ENCODE measurements at regions not wholly inside any gene's neighbourhood (a gene's known extent, or its start where the extent isn't known, plus 50 kb on each side); places are given as distances from the start of the nearest gene placed in this dataset.

GRCh38 chr3:23669541-23670255 is 136.1 kb upstream of the UBE2E1 start:
- no peak overlapping the region for H3K4me3 ChIP-seq (ENCODE audit: low read length)
- DNase-seq (ENCODE audit: low read depth): no peak
- TF ChIP-seq CTCF (conservative IDR thresholded peaks at IDR 0.05; ENCODE audit: low read length): no peak

- peak overlapping the region; percentile 43 for H3K4me3 ChIP-seq (ENCODE audit: low read length)
- TF ChIP-seq CTCF (conservative IDR thresholded peaks at IDR 0.05; ENCODE audit: low read length): no peak; the same call in 1 of the 2 replicates
- DNase-seq (ENCODE audit: low read depth): peak; percentile 28
Observed at GRCh38 chr3:23671851-23672589, 133.7 kb upstream of the UBE2E1 start.

GRCh38 chr3:23672628-23673027 is 133.1 kb upstream of the UBE2E1 start:
- no peak overlapping the region for H3K4me3 ChIP-seq (ENCODE audit: low read length)
- TF ChIP-seq CTCF (conservative IDR thresholded peaks at IDR 0.05; ENCODE audit: low read length): no peak
- DNase-seq (ENCODE audit: low read depth): no peak

- no peak for DNase-seq (ENCODE audit: low read depth)
- no peak for TF ChIP-seq CTCF (conservative IDR thresholded peaks at IDR 0.05; ENCODE audit: low read length)
- no peak overlapping the region for H3K4me3 ChIP-seq (ENCODE audit: low read length)
Observed at GRCh38 chr3:23675010-23675409, 130.7 kb upstream of the UBE2E1 start.

GRCh38 chr3:23676093-23676492 is 129.7 kb upstream of the UBE2E1 start:
- TF ChIP-seq CTCF (conservative IDR thresholded peaks at IDR 0.05; ENCODE audit: low read length): no peak
- no peak overlapping the region for H3K4me3 ChIP-seq (ENCODE audit: low read length)
- DNase-seq (ENCODE audit: low read depth): peak; percentile 28

GRCh38 chr3:23682646-23683045 is 123.1 kb upstream of the UBE2E1 start:
- no peak overlapping the region for H3K4me3 ChIP-seq (ENCODE audit: low read length)
- no peak for TF ChIP-seq CTCF (conservative IDR thresholded peaks at IDR 0.05; ENCODE audit: low read length)
- no peak for DNase-seq (ENCODE audit: low read depth)
